Chondrocyte (in vitro differentiated cells): ENCODE measurements at regions not wholly inside any gene's neighbourhood (a gene's known extent, or its start where the extent isn't known, plus 50 kb on each side); places are given as distances from the start of the nearest gene placed in this dataset.
A peak's percentile ranks its signal among the peaks of the same experiment; 100 is the strongest.

Experiments
- DNase-seq: peaks from one replicate; pipeline ENCODE4 v3.0.0; 2021; ENCODE audit warnings: mixed read lengths, low spot score
- H3K27ac Mint-ChIP-seq: one replicate; pipeline ENCODE4 v1.8.0; 2021; ENCODE audit warnings: mild to moderate bottlenecking, moderate library complexity, mixed read lengths; ENCODE audit not compliant: unreplicated experiment
- H3K27me3 Mint-ChIP-seq: 2 replicates; pipeline ENCODE4 v1.8.0; 2021; ENCODE audit warnings: low read depth, mixed read lengths
- H3K36me3 Mint-ChIP-seq: 2 replicates; pipeline ENCODE4 v1.8.0; 2021; ENCODE audit warnings: low read depth, mixed read lengths
- H3K4me1 Mint-ChIP-seq: 2 replicates; pipeline ENCODE4 v1.8.0; 2021; ENCODE audit warnings: low read depth, mild to moderate bottlenecking, mixed read lengths
- H3K4me3 Mint-ChIP-seq: one replicate; pipeline ENCODE4 v1.8.0; 2021; ENCODE audit warnings: mild to moderate bottlenecking, moderate library complexity, mixed read lengths; ENCODE audit not compliant: unreplicated experiment
- H3K9me3 Mint-ChIP-seq: 2 replicates; pipeline ENCODE4 v1.8.0; 2021; ENCODE audit warnings: low read depth, mixed read lengths
- TF ChIP-seq, protein P1 (sequence below): fragments of 200-600 bp; sonication (generic); IDR thresholded peaks from 2 replicates; pipeline ENCODE4 v1.5.0; 2021; ENCODE audit warnings: antibody characterized with exemption, mild to moderate bottlenecking, moderate library complexity

DNA sequence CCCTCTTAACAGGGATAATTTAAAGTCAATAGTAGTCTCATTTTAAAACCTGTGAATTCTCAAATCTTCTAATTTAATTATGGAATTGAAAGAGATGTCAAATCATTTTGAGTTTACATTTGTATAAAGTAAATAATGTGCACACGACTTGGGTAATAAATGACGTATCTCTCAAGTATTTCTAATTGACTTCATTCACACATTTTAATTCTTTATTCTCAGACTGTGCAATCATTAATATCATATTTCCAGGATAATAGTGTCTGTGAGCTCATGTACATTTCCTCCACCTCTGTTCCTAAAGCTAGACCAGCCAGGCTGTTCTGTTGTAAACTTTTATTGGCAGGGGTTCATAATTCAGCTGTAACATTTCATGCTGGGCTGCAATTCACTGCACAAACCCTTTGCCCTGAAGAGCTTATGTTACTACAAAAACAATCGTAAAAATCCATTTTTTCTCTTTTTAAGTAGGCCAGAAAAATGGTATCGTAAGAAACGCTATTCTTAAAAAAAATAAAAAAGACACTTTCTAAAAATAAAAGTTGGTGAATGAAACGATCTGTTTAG is 1103.1 kb upstream of the TENM3 start:
- Mint-ChIP-seq H3K4me3 (no peak overlapping the region), H3K9me3 (no peaks in the 10 kb centered on the region), H3K36me3 (no peaks in the 10 kb centered on the region), H3K27ac (no peak overlapping the region), H3K27me3 (peaks cover 13% of the 10 kb centered on the region), H3K4me1 (peaks cover 10% of the 10 kb centered on the region)
- no peak for DNase-seq
- TF ChIP-seq, protein P1, sequence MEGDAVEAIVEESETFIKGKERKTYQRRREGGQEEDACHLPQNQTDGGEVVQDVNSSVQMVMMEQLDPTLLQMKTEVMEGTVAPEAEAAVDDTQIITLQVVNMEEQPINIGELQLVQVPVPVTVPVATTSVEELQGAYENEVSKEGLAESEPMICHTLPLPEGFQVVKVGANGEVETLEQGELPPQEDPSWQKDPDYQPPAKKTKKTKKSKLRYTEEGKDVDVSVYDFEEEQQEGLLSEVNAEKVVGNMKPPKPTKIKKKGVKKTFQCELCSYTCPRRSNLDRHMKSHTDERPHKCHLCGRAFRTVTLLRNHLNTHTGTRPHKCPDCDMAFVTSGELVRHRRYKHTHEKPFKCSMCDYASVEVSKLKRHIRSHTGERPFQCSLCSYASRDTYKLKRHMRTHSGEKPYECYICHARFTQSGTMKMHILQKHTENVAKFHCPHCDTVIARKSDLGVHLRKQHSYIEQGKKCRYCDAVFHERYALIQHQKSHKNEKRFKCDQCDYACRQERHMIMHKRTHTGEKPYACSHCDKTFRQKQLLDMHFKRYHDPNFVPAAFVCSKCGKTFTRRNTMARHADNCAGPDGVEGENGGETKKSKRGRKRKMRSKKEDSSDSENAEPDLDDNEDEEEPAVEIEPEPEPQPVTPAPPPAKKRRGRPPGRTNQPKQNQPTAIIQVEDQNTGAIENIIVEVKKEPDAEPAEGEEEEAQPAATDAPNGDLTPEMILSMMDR, result no peak

DNA sequence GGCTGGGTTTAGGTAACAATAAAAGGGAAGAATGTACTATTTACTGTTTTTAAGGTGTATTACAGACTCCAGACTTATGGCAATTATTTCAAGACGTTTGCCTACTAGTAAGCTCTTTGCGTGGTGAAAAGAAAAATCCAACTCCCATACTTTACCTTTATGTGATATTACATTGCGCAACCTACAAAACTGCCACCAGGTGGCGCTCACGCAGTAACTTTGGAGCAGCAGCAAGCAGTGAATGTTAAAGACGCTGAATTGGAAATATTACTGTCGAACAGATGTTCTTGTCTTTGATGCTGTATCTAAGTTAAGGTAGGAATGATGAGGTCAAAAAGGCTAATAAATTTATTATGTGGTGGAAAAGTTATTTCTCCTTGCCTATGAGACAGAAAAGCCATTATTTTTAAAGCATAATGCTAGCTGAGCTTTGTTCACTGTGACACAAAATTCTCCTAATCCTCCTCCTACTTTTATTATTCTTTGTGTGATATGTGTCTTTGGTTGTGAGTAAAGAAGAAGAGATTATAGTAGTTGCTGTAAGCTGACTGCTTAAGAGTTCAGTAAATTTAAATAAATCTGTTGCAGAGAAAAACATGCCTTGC is 1099.8 kb upstream of the TENM3 start:
- Mint-ChIP-seq H3K27me3 (peaks cover 13% of the 10 kb centered on the region), H3K36me3 (no peaks in the 10 kb centered on the region), H3K4me1 (peaks cover 10% of the 10 kb centered on the region), H3K4me3 (no peak overlapping the region), H3K9me3 (peaks cover 3% of the 10 kb centered on the region), H3K27ac (no peak overlapping the region)
- TF ChIP-seq, protein P1, result peak; percentile 98
- DNase-seq, result no peak

DNA sequence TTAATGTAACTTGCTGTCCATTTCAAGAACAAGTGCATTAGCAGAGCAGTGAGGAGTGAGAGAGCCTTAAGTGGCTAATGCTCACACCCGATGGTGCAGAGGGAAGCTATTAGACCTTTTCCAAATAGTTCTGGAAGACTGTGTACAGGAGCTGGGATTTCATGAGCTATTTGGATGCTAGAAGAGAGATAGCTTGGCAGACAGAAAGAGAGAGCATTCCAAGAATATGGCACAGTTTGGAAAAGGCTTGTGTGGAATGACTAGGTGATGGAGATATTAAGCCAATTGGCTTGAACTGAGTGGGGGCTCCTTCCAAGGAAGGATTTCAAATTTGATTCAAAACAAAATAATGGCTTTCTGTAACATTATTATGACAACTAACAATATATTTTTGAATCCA is 1097.2 kb upstream of the TENM3 start:
- no peak for DNase-seq
- no peaks in the 10 kb centered on the region for H3K36me3 Mint-ChIP-seq

DNA sequence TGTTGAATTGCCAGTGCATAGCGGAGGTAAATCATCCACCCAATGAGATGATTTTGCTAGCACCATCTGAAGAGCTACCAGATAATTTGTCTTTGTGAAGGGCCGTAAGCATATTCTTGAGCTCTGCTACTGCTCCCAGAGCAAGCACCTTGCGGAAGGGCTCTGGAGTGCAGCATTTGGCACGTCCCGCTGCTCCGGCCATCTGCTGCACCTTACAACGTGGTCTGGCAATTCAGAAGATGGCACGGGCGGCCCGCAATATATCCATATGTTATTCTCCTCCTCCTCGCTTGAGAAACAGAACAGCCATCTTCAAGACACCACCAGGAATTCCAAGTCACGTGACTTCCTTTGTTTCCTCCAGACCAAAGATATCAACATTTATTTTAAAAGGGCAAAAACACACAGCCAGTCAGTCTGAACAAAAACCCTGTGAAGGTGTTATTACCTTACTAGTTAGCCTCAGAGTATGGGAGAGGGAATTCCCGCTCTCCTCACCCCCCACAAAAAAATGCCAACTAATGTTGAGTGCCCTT is 1095.7 kb upstream of the TENM3 start:
- H3K9me3 Mint-ChIP-seq, result peaks cover 3% of the 10 kb centered on the region
- H3K4me3 Mint-ChIP-seq, result no peak overlapping the region
- H3K27me3 Mint-ChIP-seq, result peaks cover 7% of the 10 kb centered on the region
- H3K36me3 Mint-ChIP-seq, result no peaks in the 10 kb centered on the region
- TF ChIP-seq, protein P1, result no peak
- no peak overlapping the region for H3K27ac Mint-ChIP-seq
- peaks cover 4% of the 10 kb centered on the region for H3K4me1 Mint-ChIP-seq
- no peak for DNase-seq

More for the DNA sequence above, 1097.2 kb upstream of the TENM3 start:
- Mint-ChIP-seq H3K4me1 (peaks cover 4% of the 10 kb centered on the region), H3K4me3 (no peak overlapping the region), H3K27ac (no peak overlapping the region), H3K9me3 (peaks cover 3% of the 10 kb centered on the region), H3K27me3 (peaks cover 10% of the 10 kb centered on the region)
- TF ChIP-seq, protein P1, result no peak

- Mint-ChIP-seq H3K27me3 (peaks cover 5% of the 10 kb centered on the region), H3K4me1 (no peaks in the 10 kb centered on the region), H3K4me3 (no peak overlapping the region), H3K36me3 (no peaks in the 10 kb centered on the region), H3K9me3 (peaks cover 3% of the 10 kb centered on the region), H3K27ac (no peak overlapping the region)
- TF ChIP-seq, protein P1, result no peak
- no peak for DNase-seq
Observed at GRCh38 chr4:181148470-181148869, 1094.7 kb upstream of the TENM3 start.
